T-helper 2 cell treated with Interferon-gamma antibody and Interleukin-4, amounts not matched to agents 5 μg/mL and 100 μg/mL, for 36 hours (primary cell): ENCODE measurements at regions not wholly inside any gene's neighbourhood (a gene's known extent, or its start where the extent isn't known, plus 50 kb on each side); places are given as distances from the start of the nearest gene placed in this dataset.

ENCODE experiments used
- DNase-seq: peaks from one replicate; pipeline ENCODE4 v3.0.0; 2021; ENCODE audit warnings: low spot score
- H3K27ac Mint-ChIP-seq: one replicate; pipeline ENCODE4 v1.8.0; 2021; ENCODE audit warnings: mild to moderate bottlenecking, mixed read lengths
- H3K27me3 Mint-ChIP-seq: one replicate; pipeline ENCODE4 v1.8.0; 2021; ENCODE audit warnings: low read depth, mixed read lengths
- H3K36me3 Mint-ChIP-seq: one replicate; pipeline ENCODE4 v1.8.0; 2021; ENCODE audit warnings: low read depth, mixed read lengths
- H3K4me1 Mint-ChIP-seq: one replicate; pipeline ENCODE4 v1.8.0; 2021; ENCODE audit warnings: low read depth, mixed read lengths
- H3K4me3 Mint-ChIP-seq: one replicate; pipeline ENCODE4 v1.8.0; 2022; ENCODE audit warnings: mild to moderate bottlenecking, moderate library complexity, mixed read lengths
- H3K9me3 Mint-ChIP-seq: one replicate; pipeline ENCODE4 v1.8.0; 2021; ENCODE audit warnings: mixed read lengths

GRCh38 chr4:123790681-123791080 lies 394.1 kb downstream of the SPRY1 start:
- Mint-ChIP-seq H3K27me3 (no peaks in the 10 kb centered on the region), H3K36me3 (no peaks in the 10 kb centered on the region), H3K27ac (no peak overlapping the region), H3K9me3 (no peaks in the 10 kb centered on the region), H3K4me3 (no peak overlapping the region), H3K4me1 (no peaks in the 10 kb centered on the region)
- no peak for DNase-seq

GRCh38 chr4:123802082-123802645 lies 405.6 kb downstream of the SPRY1 start:
- H3K9me3 Mint-ChIP-seq: peaks cover 3% of the 10 kb centered on the region
- no peaks in the 10 kb centered on the region for H3K27me3 Mint-ChIP-seq
- H3K4me3 Mint-ChIP-seq: no peak overlapping the region
- H3K27ac Mint-ChIP-seq: no peak overlapping the region
- H3K36me3 Mint-ChIP-seq: no peaks in the 10 kb centered on the region
- no peak for DNase-seq
- H3K4me1 Mint-ChIP-seq: no peaks in the 10 kb centered on the region

GRCh38 chr4:123802933-123803332 lies 406.3 kb downstream of the SPRY1 start:
- Mint-ChIP-seq H3K27ac (no peak overlapping the region), H3K4me3 (no peak overlapping the region), H3K27me3 (no peaks in the 10 kb centered on the region), H3K36me3 (no peaks in the 10 kb centered on the region), H3K4me1 (no peaks in the 10 kb centered on the region), H3K9me3 (peaks cover 3% of the 10 kb centered on the region)
- DNase-seq: no peak

- DNase-seq: no peak
- H3K36me3 Mint-ChIP-seq: no peaks in the 10 kb centered on the region
- H3K27ac Mint-ChIP-seq: no peak overlapping the region
- no peaks in the 10 kb centered on the region for H3K4me1 Mint-ChIP-seq
- H3K4me3 Mint-ChIP-seq: no peak overlapping the region
- peaks cover 2% of the 10 kb centered on the region for H3K9me3 Mint-ChIP-seq
- H3K27me3 Mint-ChIP-seq: no peaks in the 10 kb centered on the region
Observed at GRCh38 chr4:123804196-123804721, 407.7 kb downstream of the SPRY1 start.

- peaks cover 4% of the 10 kb centered on the region for H3K27me3 Mint-ChIP-seq
- no peaks in the 10 kb centered on the region for H3K36me3 Mint-ChIP-seq
- H3K4me3 Mint-ChIP-seq: no peak overlapping the region
- no peaks in the 10 kb centered on the region for H3K4me1 Mint-ChIP-seq
- H3K27ac Mint-ChIP-seq: no peak overlapping the region
- H3K9me3 Mint-ChIP-seq: no peaks in the 10 kb centered on the region
- DNase-seq: no peak
Observed at GRCh38 chr4:123806056-123806455, 409.5 kb downstream of the SPRY1 start.

GRCh38 chr4:123807187-123807586 lies 410.6 kb downstream of the SPRY1 start:
- Mint-ChIP-seq H3K4me1 (no peaks in the 10 kb centered on the region), H3K27ac (no peak overlapping the region), H3K27me3 (peaks cover 4% of the 10 kb centered on the region), H3K9me3 (no peaks in the 10 kb centered on the region), H3K4me3 (no peak overlapping the region), H3K36me3 (no peaks in the 10 kb centered on the region)
- no peak for DNase-seq

- H3K4me1 Mint-ChIP-seq: no peaks in the 10 kb centered on the region
- no peak overlapping the region for H3K27ac Mint-ChIP-seq
- DNase-seq: no peak
Observed at GRCh38 chr4:123807866-123808265, 411.3 kb downstream of the SPRY1 start.

GRCh38 chr4:123809864-123810263 lies 413.3 kb downstream of the SPRY1 start:
- Mint-ChIP-seq H3K9me3 (no peaks in the 10 kb centered on the region), H3K36me3 (no peaks in the 10 kb centered on the region), H3K27me3 (peaks cover 4% of the 10 kb centered on the region), H3K27ac (no peak overlapping the region), H3K4me1 (no peaks in the 10 kb centered on the region), H3K4me3 (no peak overlapping the region)
- no peak for DNase-seq

More at GRCh38 chr4:123807866-123808265, 411.3 kb downstream of the SPRY1 start:
- H3K4me3 Mint-ChIP-seq: no peak overlapping the region
- H3K9me3 Mint-ChIP-seq: no peaks in the 10 kb centered on the region
- H3K36me3 Mint-ChIP-seq: no peaks in the 10 kb centered on the region
- H3K27me3 Mint-ChIP-seq: peaks cover 4% of the 10 kb centered on the region

GRCh38 chr4:123812066-123812390 lies 415.4 kb downstream of the SPRY1 start:
- Mint-ChIP-seq H3K4me3 (no peak overlapping the region), H3K27ac (no peak overlapping the region), H3K4me1 (no peaks in the 10 kb centered on the region), H3K36me3 (no peaks in the 10 kb centered on the region), H3K27me3 (peaks cover 4% of the 10 kb centered on the region), H3K9me3 (no peaks in the 10 kb centered on the region)
- no peak for DNase-seq

- Mint-ChIP-seq H3K27ac (no peak overlapping the region), H3K4me1 (no peaks in the 10 kb centered on the region), H3K9me3 (no peaks in the 10 kb centered on the region), H3K4me3 (no peak overlapping the region), H3K36me3 (no peaks in the 10 kb centered on the region), H3K27me3 (peaks cover 4% of the 10 kb centered on the region)
- no peak for DNase-seq
Observed at GRCh38 chr4:123813901-123814300, 417.3 kb downstream of the SPRY1 start.

GRCh38 chr4:123816462-123816861 lies 419.9 kb downstream of the SPRY1 start:
- no peaks in the 10 kb centered on the region for H3K27me3 Mint-ChIP-seq
- H3K9me3 Mint-ChIP-seq: no peaks in the 10 kb centered on the region
- H3K4me3 Mint-ChIP-seq: no peak overlapping the region
- no peaks in the 10 kb centered on the region for H3K4me1 Mint-ChIP-seq
- H3K36me3 Mint-ChIP-seq: no peaks in the 10 kb centered on the region
- DNase-seq: no peak
- no peak overlapping the region for H3K27ac Mint-ChIP-seq

GRCh38 chr4:123817025-123817688 lies 420.6 kb downstream of the SPRY1 start:
- Mint-ChIP-seq H3K27ac (no peak overlapping the region), H3K4me1 (no peaks in the 10 kb centered on the region), H3K36me3 (no peaks in the 10 kb centered on the region), H3K4me3 (no peak overlapping the region), H3K9me3 (no peaks in the 10 kb centered on the region), H3K27me3 (no peaks in the 10 kb centered on the region)
- DNase-seq: no peak

GRCh38 chr4:123819362-123820035 lies 422.9 kb downstream of the SPRY1 start:
- H3K36me3 Mint-ChIP-seq: no peaks in the 10 kb centered on the region
- no peaks in the 10 kb centered on the region for H3K27me3 Mint-ChIP-seq
- no peak overlapping the region for H3K27ac Mint-ChIP-seq
- no peaks in the 10 kb centered on the region for H3K4me1 Mint-ChIP-seq
- no peak for DNase-seq
- H3K9me3 Mint-ChIP-seq: no peaks in the 10 kb centered on the region
- H3K4me3 Mint-ChIP-seq: no peak overlapping the region

GRCh38 chr4:123821861-123822260 lies 425.3 kb downstream of the SPRY1 start:
- no peaks in the 10 kb centered on the region for H3K4me1 Mint-ChIP-seq

More at GRCh38 chr4:123821861-123822260, 425.3 kb downstream of the SPRY1 start:
- Mint-ChIP-seq H3K4me3 (no peak overlapping the region), H3K9me3 (no peaks in the 10 kb centered on the region), H3K36me3 (no peaks in the 10 kb centered on the region), H3K27me3 (no peaks in the 10 kb centered on the region), H3K27ac (no peak overlapping the region)
- no peak for DNase-seq
